ENCODE measurements at regions not wholly inside any gene's neighbourhood (a gene's known extent, or its start where the extent isn't known, plus 50 kb on each side); places are given as distances from the start of the nearest gene placed in this dataset.

DNA sequence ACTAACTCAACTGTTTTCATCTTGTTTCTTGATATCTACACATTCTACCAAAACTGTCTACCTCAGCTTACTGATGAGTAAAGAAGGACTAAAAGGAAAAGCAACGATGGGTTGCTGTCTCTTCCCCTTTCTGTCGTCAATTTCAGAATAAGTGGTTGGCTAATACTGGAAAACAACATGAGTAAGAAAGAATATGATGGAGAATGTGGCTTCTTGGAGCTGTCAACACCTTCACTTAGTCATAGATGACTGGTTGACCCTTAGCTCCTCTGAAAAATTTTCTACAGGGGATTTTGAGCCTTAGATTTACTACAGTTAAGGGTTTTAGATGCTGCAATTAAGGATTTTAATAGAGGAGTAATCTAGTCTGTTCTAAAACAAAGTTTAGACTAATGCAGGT lies 797.9 kb downstream of the TLE4 start:
- Histone ChIP-seq H3K9me3 (ENCODE audit: control insufficient read depth, low read depth, low read length) (no peaks in the 10 kb centered on the region), H3K4me1 (ENCODE audit: control insufficient read depth, extremely low read depth, insufficient read depth, low read length) (no peaks in the 10 kb centered on the region), H3K4me2 (ENCODE audit: control insufficient read depth, extremely low read depth, insufficient read depth, low read depth, low read length) (no peak overlapping the region), H3K27ac (ENCODE audit: control insufficient read depth, insufficient read depth, low read length) (no peak overlapping the region), H3K9me1 (ENCODE audit: control insufficient read depth, extremely low read depth, insufficient read depth, low read length) (no peaks in the 10 kb centered on the region), H4K20me1 (ENCODE audit: control insufficient read depth, extremely low read depth, insufficient read depth, low read length) (no peaks in the 10 kb centered on the region), H3K36me3 (ENCODE audit: control insufficient read depth in 2 of 2, extremely low read depth in 1 of 2, insufficient read depth in 2 of 2, low read length in 2 of 2) (no peaks in the 10 kb centered on the region), H2AFZ (ENCODE audit: control insufficient read depth, low read length) (no peak overlapping the region), H3K79me2 (ENCODE audit: control insufficient read depth, insufficient read depth, low read length) (no peaks in the 10 kb centered on the region), H3K4me3 (ENCODE audit: control insufficient read depth in 2 of 3, extremely low read depth in 1 of 3, insufficient read depth in 2 of 3, low read depth in 1 of 3, low read length in 3 of 3) (no peak overlapping the region), H3K27me3 (ENCODE audit: control insufficient read depth, extremely low read depth, insufficient read depth, low read length) (no peaks in the 10 kb centered on the region), H3K9ac (ENCODE audit: control insufficient read depth, extremely low read depth, insufficient read depth, low read length) (no peak overlapping the region)
- TF ChIP-seq CTCF (optimal IDR thresholded peaks at IDR 0.05 in 1 of 3, IDR thresholded peaks at IDR 0.05 in 1 of 3, conservative IDR thresholded peaks at IDR 0.05 in 1 of 3; ENCODE audit: extremely low read depth in 1 of 3, insufficient read depth in 2 of 3, low read length in 3 of 3) (no peak), EZH2 (IDR thresholded peaks at IDR 0.05; ENCODE audit: low read length) (no peak)
- FAIRE-seq (no peak), DNase-seq (ENCODE audit: low read depth, low spot score) (no peak)
- dilution Hi-C loops (cut with MboI; ENCODE audit: extremely low pct_ligation_motif_present, low sequenced_read_pairs) = no loop called here

- DNase-seq (ENCODE audit: low read depth, low spot score) = no peak
- H3K36me3 ChIP-seq (ENCODE audit: control insufficient read depth in 2 of 2, extremely low read depth in 1 of 2, insufficient read depth in 2 of 2, low read length in 2 of 2) = no peaks in the 10 kb centered on the region
- dilution Hi-C loops (cut with MboI; ENCODE audit: extremely low pct_ligation_motif_present, low sequenced_read_pairs) = no loop called here
- TF ChIP-seq EZH2 (IDR thresholded peaks at IDR 0.05; ENCODE audit: low read length) (no peak), CTCF (optimal IDR thresholded peaks at IDR 0.05 in 1 of 3, IDR thresholded peaks at IDR 0.05 in 1 of 3, conservative IDR thresholded peaks at IDR 0.05 in 1 of 3; ENCODE audit: extremely low read depth in 1 of 3, insufficient read depth in 2 of 3, low read length in 3 of 3) (no peak)
- no peaks in the 10 kb centered on the region for H4K20me1 ChIP-seq (ENCODE audit: control insufficient read depth, extremely low read depth, insufficient read depth, low read length)
- H3K9ac ChIP-seq (ENCODE audit: control insufficient read depth, extremely low read depth, insufficient read depth, low read length) = no peak overlapping the region
- no peaks in the 10 kb centered on the region for H3K4me1 ChIP-seq (ENCODE audit: control insufficient read depth, extremely low read depth, insufficient read depth, low read length)
- no peak overlapping the region for H3K27ac ChIP-seq (ENCODE audit: control insufficient read depth, insufficient read depth, low read length)
- H3K79me2 ChIP-seq (ENCODE audit: control insufficient read depth, insufficient read depth, low read length) = no peaks in the 10 kb centered on the region
- no peak overlapping the region for H3K4me2 ChIP-seq (ENCODE audit: control insufficient read depth, extremely low read depth, insufficient read depth, low read depth, low read length)
- no peaks in the 10 kb centered on the region for H3K9me1 ChIP-seq (ENCODE audit: control insufficient read depth, extremely low read depth, insufficient read depth, low read length)
- H3K9me3 ChIP-seq (ENCODE audit: control insufficient read depth, low read depth, low read length) = no peaks in the 10 kb centered on the region
- FAIRE-seq = no peak
- H3K4me3 ChIP-seq (ENCODE audit: control insufficient read depth in 2 of 3, extremely low read depth in 1 of 3, insufficient read depth in 2 of 3, low read depth in 1 of 3, low read length in 3 of 3) = no peak overlapping the region
- H3K27me3 ChIP-seq (ENCODE audit: control insufficient read depth, extremely low read depth, insufficient read depth, low read length) = no peaks in the 10 kb centered on the region
- H2AFZ ChIP-seq (ENCODE audit: control insufficient read depth, low read length) = no peak overlapping the region
These were observed 794.9 kb downstream of the TLE4 start for GRCh38 chr9:80366626-80367025.
